ENCODE measurements at regions not wholly inside any gene's neighbourhood (a gene's known extent, or its start where the extent isn't known, plus 50 kb on each side); places are given as distances from the start of the nearest gene placed in this dataset.
"Not testable (repeated sequence)": the region's sequence is repeated elsewhere in the genome, so short reads cannot be mapped to it uniquely, and the experiment has no call there.

GRCh38 chr13:42373048-42373812 is 101.3 kb downstream of the AKAP11 start:
- no peak for DNase-seq

GRCh38 chr13:42375663-42376062 is 103.7 kb downstream of the AKAP11 start:
- no peak for DNase-seq

- DNase-seq, result no peak
These were observed 105.9 kb downstream of the AKAP11 start for GRCh38 chr13:42377640-42378382.

GRCh38 chr13:42378383-42378780 is 106.4 kb downstream of the AKAP11 start:
- no peak for DNase-seq

GRCh38 chr13:42379241-42379640 is 107.3 kb downstream of the AKAP11 start:
- DNase-seq, result no peak

- DNase-seq, result no peak
These were observed 108.6 kb downstream of the AKAP11 start for GRCh38 chr13:42380420-42381164.

- DNase-seq, result no peak
These were observed 109.1 kb downstream of the AKAP11 start for GRCh38 chr13:42381165-42381425.

GRCh38 chr13:42381426-42381825 is 109.5 kb downstream of the AKAP11 start:
- DNase-seq, result not testable (repeated sequence)

GRCh38 chr13:42383025-42383424 is 111.1 kb downstream of the AKAP11 start:
- DNase-seq, result no peak

- no peak for DNase-seq
These were observed 112.3 kb downstream of the AKAP11 start for GRCh38 chr13:42384265-42384664.

- no peak for DNase-seq
These were observed 116.4 kb downstream of the AKAP11 start for GRCh38 chr13:42388326-42388725.

- no peak for DNase-seq
These were observed 117.1 kb downstream of the AKAP11 start for GRCh38 chr13:42389041-42389440.

- DNase-seq, result no peak
These were observed 120.2 kb downstream of the AKAP11 start for GRCh38 chr13:42392180-42392579.

- DNase-seq, result no peak
These were observed 121.0 kb downstream of the AKAP11 start for GRCh38 chr13:42392716-42393572.

- DNase-seq, result no peak
These were observed 121.8 kb downstream of the AKAP11 start for GRCh38 chr13:42393573-42394360.

GRCh38 chr13:42394361-42394708 is 122.4 kb downstream of the AKAP11 start:
- DNase-seq, result no peak

- no peak for DNase-seq
These were observed 122.7 kb downstream of the AKAP11 start for GRCh38 chr13:42394711-42395085.

- DNase-seq, result no peak
These were observed 123.3 kb downstream of the AKAP11 start for GRCh38 chr13:42395086-42395821.

GRCh38 chr13:42396501-42396900 is 124.5 kb downstream of the AKAP11 start:
- DNase-seq, result no peak

- no peak for DNase-seq
These were observed 125.1 kb downstream of the AKAP11 start for GRCh38 chr13:42396901-42397655.

GRCh38 chr13:42398533-42398932 is 126.6 kb downstream of the AKAP11 start:
- DNase-seq, result no peak

Data from SW 1271 (cell line).